ENCODE measurements at regions not wholly inside any gene's neighbourhood (a gene's known extent, or its start where the extent isn't known, plus 50 kb on each side); places are given as distances from the start of the nearest gene placed in this dataset.

GRCh38 chr4:16365036-16365569, 138.8 kb upstream of the TAPT1 start:
- DNase-seq (ENCODE audit: low read depth, low spot score) = no peak

GRCh38 chr4:16360694-16361262, 134.5 kb upstream of the TAPT1 start:
- no peak for DNase-seq (ENCODE audit: low read depth, low spot score)

- DNase-seq (ENCODE audit: low read depth, low spot score) = no peak
Measured at GRCh38 chr4:16353165-16353564, 126.9 kb upstream of the TAPT1 start.

GRCh38 chr4:16351161-16351560, 124.9 kb upstream of the TAPT1 start:
- no peak for DNase-seq (ENCODE audit: low read depth, low spot score)

GRCh38 chr4:16344853-16345252, 118.6 kb upstream of the TAPT1 start:
- DNase-seq (ENCODE audit: low read depth, low spot score) = no peak

- no peak for DNase-seq (ENCODE audit: low read depth, low spot score)
Measured at GRCh38 chr4:16337936-16338335, 111.7 kb upstream of the TAPT1 start.

GRCh38 chr4:16334601-16335000, 108.3 kb upstream of the TAPT1 start:
- no peak for DNase-seq (ENCODE audit: low read depth, low spot score)

- no peak for DNase-seq (ENCODE audit: low read depth, low spot score)
Measured at GRCh38 chr4:16329797-16330134, 103.5 kb upstream of the TAPT1 start.

- DNase-seq (ENCODE audit: low read depth, low spot score) = no peak
Measured at GRCh38 chr4:16329125-16329796, 103.0 kb upstream of the TAPT1 start.

GRCh38 chr4:16322183-16322582, 95.9 kb upstream of the TAPT1 start:
- no peak for DNase-seq (ENCODE audit: low read depth, low spot score)

GRCh38 chr4:16315456-16315855, 89.2 kb upstream of the TAPT1 start:
- no peak for DNase-seq (ENCODE audit: low read depth, low spot score)

- no peak for DNase-seq (ENCODE audit: low read depth, low spot score)
Measured at GRCh38 chr4:16310606-16311005, 84.3 kb upstream of the TAPT1 start.

- no peak for DNase-seq (ENCODE audit: low read depth, low spot score)
Measured at GRCh38 chr4:16302648-16303047, 76.4 kb upstream of the TAPT1 start.

- DNase-seq (ENCODE audit: low read depth, low spot score) = no peak
Measured at GRCh38 chr4:16297003-16297402, 70.7 kb upstream of the TAPT1 start.

- no peak for DNase-seq (ENCODE audit: low read depth, low spot score)
Measured at GRCh38 chr4:16294455-16294854, 68.2 kb upstream of the TAPT1 start.

- DNase-seq (ENCODE audit: low read depth, low spot score) = no peak
Measured at GRCh38 chr4:16293210-16293838, 67.1 kb upstream of the TAPT1 start.

- DNase-seq (ENCODE audit: low read depth, low spot score) = no peak
Measured at GRCh38 chr4:16292585-16292984, 66.3 kb upstream of the TAPT1 start.

GRCh38 chr4:16290681-16291420, 64.6 kb upstream of the TAPT1 start:
- DNase-seq (ENCODE audit: low read depth, low spot score) = no peak

GRCh38 chr4:16289897-16290554, 63.8 kb upstream of the TAPT1 start:
- DNase-seq (ENCODE audit: low read depth, low spot score) = no peak

GRCh38 chr4:16284050-16284449, 57.8 kb upstream of the TAPT1 start:
- DNase-seq (ENCODE audit: low read depth, low spot score) = no peak

- no peak for DNase-seq (ENCODE audit: low read depth, low spot score)
Measured at GRCh38 chr4:16278178-16278577, 51.9 kb upstream of the TAPT1 start.

Data from ELF-1 (cell line).